Mesenchymal stem cell (in vitro differentiated cells and primary cell): ENCODE measurements at regions not wholly inside any gene's neighbourhood (a gene's known extent, or its start where the extent isn't known, plus 50 kb on each side); places are given as distances from the start of the nearest gene placed in this dataset.

Source experiments
- DNase-seq: peaks from one replicate; pipeline ENCODE4 v3.0.0-alpha.2; 2013
- H2AFZ ChIP-seq: one replicate; pipeline ENCODE4 v1.6.1; 2013; ENCODE audit warnings: low read depth, mild to moderate bottlenecking, control low read depth, inconsistent platforms, low read length, moderate library complexity
- H2AK5ac ChIP-seq: 2 replicates; pipeline ENCODE4 v1.6.1; 2013; ENCODE audit warnings: low read length, moderate library complexity, mild to moderate bottlenecking, inconsistent platforms; ENCODE audit not compliant: severe bottlenecking
- H2BK120ac ChIP-seq: one replicate; pipeline ENCODE4 v1.6.1; 2013; ENCODE audit warnings: low read depth, mild to moderate bottlenecking, inconsistent platforms, low read length, moderate library complexity
- H2BK12ac ChIP-seq, 2 experiments: one replicate each; pipeline ENCODE4 v1.6.1; 2013; ENCODE audit warnings: inconsistent platforms in 2 of 2, low read length in 2 of 2, mild to moderate bottlenecking in 2 of 2, moderate library complexity in 2 of 2, control low read depth in 1 of 2
- H2BK15ac ChIP-seq: one replicate; pipeline ENCODE4 v1.6.1; 2013; ENCODE audit warnings: mild to moderate bottlenecking, low read depth, inconsistent platforms; ENCODE audit not compliant: poor library complexity, severe bottlenecking
- H2BK5ac ChIP-seq: 2 replicates; pipeline ENCODE4 v1.6.1; 2013; ENCODE audit warnings: low read depth, mild to moderate bottlenecking, low read length, control low read depth, inconsistent platforms; ENCODE audit not compliant: poor library complexity, severe bottlenecking
- H3K14ac ChIP-seq, 2 experiments: one replicate each; pipeline ENCODE4 v1.6.1; 2013; ENCODE audit warnings: inconsistent platforms in 2 of 2, low read length in 2 of 2, control low read depth in 1 of 2, mild to moderate bottlenecking in 1 of 2, moderate library complexity in 1 of 2
- H3K18ac ChIP-seq, 2 experiments: one replicate each; pipeline ENCODE4 v1.6.1; 2013; ENCODE audit warnings: inconsistent platforms in 2 of 2, low read length in 2 of 2, control low read depth in 1 of 2, low read depth in 1 of 2, mild to moderate bottlenecking in 1 of 2
- H3K23ac ChIP-seq, 2 experiments: one replicate each; pipeline ENCODE4 v1.6.1; 2013; ENCODE audit warnings: inconsistent platforms in 2 of 2, low read length in 2 of 2, mild to moderate bottlenecking in 2 of 2, moderate library complexity in 2 of 2, control low read depth in 1 of 2
- H3K27ac ChIP-seq: 2 replicates; pipeline ENCODE4 v1.5.1; 2013; ENCODE audit warnings: mild to moderate bottlenecking, moderate library complexity, low read length, control low read depth, inconsistent platforms; ENCODE audit not compliant: poor library complexity, severe bottlenecking
- H3K27me3 ChIP-seq, 2 experiments: 2 replicates each; pipeline versions ENCODE4 v1.6.1 to v1.7.0; 2013; ENCODE audit warnings: low read length in 2 of 2, mild to moderate bottlenecking in 2 of 2, moderate library complexity in 2 of 2, control low read depth in 1 of 2, inconsistent platforms in 1 of 2; ENCODE audit not compliant: control insufficient read depth in 1 of 2, insufficient read depth in 1 of 2
- H3K36me3 ChIP-seq, 2 experiments: 2 replicates each; pipeline versions ENCODE4 v1.6.1 to v1.7.0; 2013; ENCODE audit warnings: low read length in 2 of 2, control low read depth in 1 of 2, inconsistent platforms in 1 of 2, low read depth in 1 of 2, mild to moderate bottlenecking in 1 of 2; ENCODE audit not compliant: insufficient read depth in 2 of 2, control insufficient read depth in 1 of 2
- H3K4ac ChIP-seq, 2 experiments: one replicate each; pipeline ENCODE4 v1.6.1; 2013; ENCODE audit warnings: inconsistent platforms in 2 of 2, low read length in 2 of 2, mild to moderate bottlenecking in 2 of 2, moderate library complexity in 2 of 2, control low read depth in 1 of 2, low read depth in 1 of 2
- H3K4me1 ChIP-seq: 2 replicates; pipeline ENCODE4 v1.6.1; 2013; ENCODE audit warnings: low read depth, low read length, control low read depth; ENCODE audit not compliant: control insufficient read depth, insufficient read depth
- H3K4me2 ChIP-seq: 2 replicates; pipeline ENCODE4 v1.6.1; 2013; ENCODE audit warnings: low read length, mild to moderate bottlenecking, inconsistent platforms; ENCODE audit not compliant: poor library complexity, severe bottlenecking
- H3K4me3 ChIP-seq, 2 experiments: 2 replicates each; pipeline versions ENCODE4 v1.5.1 to v1.7.0; 2013; ENCODE audit warnings: low read length in 2 of 2, mild to moderate bottlenecking in 2 of 2, control low read depth in 1 of 2, low read depth in 1 of 2; ENCODE audit not compliant: insufficient read depth in 1 of 2
- H3K79me1 ChIP-seq: replicated peaks from 2 replicates; pipeline ENCODE4 v1.6.1; 2013; ENCODE audit warnings: mild to moderate bottlenecking, control low read depth, low read length, inconsistent platforms; ENCODE audit not compliant: poor library complexity, severe bottlenecking
- H3K9ac ChIP-seq: 2 replicates; pipeline ENCODE4 v1.7.0; 2013; ENCODE audit warnings: mild to moderate bottlenecking, low read length, moderate library complexity
- H3K9me3 ChIP-seq: 2 replicates; pipeline ENCODE4 v1.7.0; 2013; ENCODE audit warnings: mild to moderate bottlenecking, low read length; ENCODE audit not compliant: control insufficient read depth
- H4K8ac ChIP-seq: one replicate; pipeline ENCODE4 v1.6.1; 2013; ENCODE audit warnings: inconsistent platforms, mild to moderate bottlenecking, low read length, moderate library complexity
- H4K91ac ChIP-seq: one replicate; pipeline ENCODE4 v1.6.1; 2013; ENCODE audit warnings: mild to moderate bottlenecking, low read length, inconsistent platforms
- WGBS: methylation state at CpG from one replicate; pipeline ENCODE4 v1.1.7; 2013; ENCODE audit warnings: mixed read lengths; 5-methylcytosine and 5-hydroxymethylcytosine counted together

DNA sequence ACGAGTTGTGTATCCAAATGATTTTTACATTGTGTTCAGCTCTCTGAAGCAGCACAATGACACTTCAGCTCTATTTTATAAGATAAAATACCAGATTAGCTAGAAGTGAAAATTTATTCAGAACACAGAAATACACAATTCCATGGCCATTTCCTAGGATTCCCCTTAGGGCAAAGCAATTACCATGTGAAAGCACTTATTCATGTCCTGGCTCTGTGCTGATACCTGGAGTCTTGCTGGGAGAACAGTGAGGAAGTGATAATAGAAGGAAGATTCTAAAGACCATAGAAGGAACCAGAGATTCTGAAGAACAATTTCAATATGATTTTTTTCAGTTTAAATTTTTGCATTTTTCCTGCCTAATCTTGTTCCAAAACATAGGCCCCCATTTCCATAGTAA lies 657.4 kb upstream of the ZWINT start:
- Histone ChIP-seq H4K8ac (no peak overlapping the region), H3K27ac (no peak overlapping the region), H3K4me3 (no peak overlapping the region), H3K4ac (no peak overlapping the region), H3K14ac (no peak overlapping the region), H3K27me3 (no peaks in the 10 kb centered on the region), H2AFZ (no peak overlapping the region), H4K91ac (no peak overlapping the region), H3K18ac (no peak overlapping the region), H3K4me1 (no peaks in the 10 kb centered on the region), H3K79me1 (no peaks in the 10 kb centered on the region), H3K9ac (no peak overlapping the region), H2BK15ac (no peak overlapping the region), H2BK5ac (no peak overlapping the region), H3K4me2 (no peak overlapping the region), H2BK120ac (no peak overlapping the region), H3K9me3 (peaks cover 10% of the 10 kb centered on the region), H3K36me3 (no peaks in the 10 kb centered on the region), H3K23ac (no peak overlapping the region), H2BK12ac (no peak overlapping the region), H2AK5ac (no peak overlapping the region)
- no CpG with 5 or more reads among the region's 1 CpG for WGBS
- DNase-seq, result no peak

DNA sequence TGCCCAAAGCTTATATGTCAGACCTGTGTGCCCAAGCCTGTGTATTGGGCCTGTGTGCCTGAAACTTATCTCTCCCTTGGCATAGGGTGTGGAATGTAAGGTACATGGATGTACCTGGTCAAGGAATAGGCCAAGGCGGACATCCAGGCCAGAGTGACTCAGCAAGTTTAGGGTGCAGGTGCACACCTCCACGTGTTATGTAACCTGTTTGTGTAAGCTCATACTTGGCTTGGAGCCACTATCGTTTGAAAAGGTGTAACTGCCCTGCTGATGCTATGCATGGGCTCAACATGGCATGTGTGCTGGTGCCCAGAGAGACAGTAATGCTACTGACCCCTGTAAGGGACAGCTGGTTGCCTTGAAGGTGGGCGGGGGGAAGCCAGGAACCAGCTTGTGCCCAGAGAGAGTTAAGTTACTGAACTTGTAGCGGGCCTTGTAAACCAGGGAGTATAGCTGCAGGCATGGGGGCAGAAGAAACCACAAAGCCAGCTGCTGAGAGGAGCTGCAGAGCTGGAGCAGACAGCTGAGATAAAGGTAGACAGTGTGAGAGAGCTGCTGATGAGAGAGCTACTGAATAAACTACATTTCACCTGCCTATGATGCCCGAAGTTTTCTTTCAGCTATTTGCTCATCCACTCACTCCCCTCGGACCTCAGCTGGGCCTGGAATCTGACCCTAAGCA lies 656.4 kb upstream of the ZWINT start:
- WGBS, result 67% methylated on average over 7 of the region's 7 CpGs
- Histone ChIP-seq H2BK5ac (no peak overlapping the region), H2AK5ac (no peak overlapping the region)

DNA sequence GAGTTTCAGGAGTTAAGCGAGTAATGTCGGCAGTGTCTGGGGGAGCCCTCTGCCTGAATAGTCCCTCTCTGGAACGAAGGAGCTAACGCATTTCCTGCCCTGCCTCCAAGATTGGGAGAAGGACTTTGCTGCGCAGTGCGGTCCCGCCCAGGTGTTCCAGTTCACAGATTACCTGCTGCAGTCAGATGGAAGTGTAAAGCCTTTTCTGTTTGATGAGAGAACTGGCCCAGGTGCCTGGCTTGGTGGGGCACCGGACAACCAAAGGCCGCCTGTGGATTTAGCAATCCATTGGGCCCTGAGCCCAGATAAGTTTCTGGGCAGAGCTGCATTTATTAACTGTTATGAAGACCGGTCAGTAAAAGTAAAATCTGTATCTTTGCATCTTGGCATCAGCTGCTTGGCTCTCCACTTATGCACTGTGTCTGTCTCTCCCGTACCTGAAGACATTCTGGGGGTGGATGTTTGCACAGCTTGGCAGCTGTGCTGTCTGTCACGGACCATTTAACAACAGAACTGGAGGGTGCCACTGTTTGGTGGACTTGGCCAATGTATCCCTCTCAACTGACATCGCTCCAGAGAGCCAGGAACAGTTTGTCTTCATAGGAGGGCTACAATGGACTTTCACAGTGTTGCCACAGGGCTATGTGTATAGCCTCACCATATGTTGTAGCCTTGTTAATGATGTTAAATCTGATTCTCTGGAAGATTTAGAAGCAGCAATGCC lies 654.7 kb upstream of the ZWINT start:
- no peak for DNase-seq
- H3K4ac ChIP-seq, result no peak overlapping the region
- no peak overlapping the region for H3K27ac ChIP-seq
- H3K14ac ChIP-seq, result no peak overlapping the region
- no peaks in the 10 kb centered on the region for H3K27me3 ChIP-seq
- no peak overlapping the region for H2BK12ac ChIP-seq
- no peak overlapping the region for H4K8ac ChIP-seq
- no peak overlapping the region for H4K91ac ChIP-seq
- no peak overlapping the region for H2AFZ ChIP-seq
- H3K4me1 ChIP-seq, result no peaks in the 10 kb centered on the region
- no peaks in the 10 kb centered on the region for H3K36me3 ChIP-seq
- H3K23ac ChIP-seq, result no peak overlapping the region
- H3K79me1 ChIP-seq, result no peaks in the 10 kb centered on the region
- no peak overlapping the region for H3K4me3 ChIP-seq
- peaks cover 7% of the 10 kb centered on the region for H3K9me3 ChIP-seq
- H2BK15ac ChIP-seq, result no peak overlapping the region
- no peak overlapping the region for H3K4me2 ChIP-seq
- no peak overlapping the region for H2BK5ac ChIP-seq
- no peak overlapping the region for H2BK120ac ChIP-seq
- H3K9ac ChIP-seq, result no peak overlapping the region
- no peak overlapping the region for H2AK5ac ChIP-seq
- WGBS, result 88% methylated on average over 13 of the region's 13 CpGs
- no peak overlapping the region for H3K18ac ChIP-seq

More for the DNA sequence above, 656.4 kb upstream of the ZWINT start:
- Histone ChIP-seq H3K9me3 (peaks cover 10% of the 10 kb centered on the region), H3K18ac (no peak overlapping the region), H3K4me2 (no peak overlapping the region), H3K79me1 (no peaks in the 10 kb centered on the region), H3K4ac (no peak overlapping the region), H3K9ac (no peak overlapping the region), H3K27ac (no peak overlapping the region), H3K4me3 (no peak overlapping the region), H2BK12ac (no peak overlapping the region), H3K4me1 (no peaks in the 10 kb centered on the region), H3K27me3 (no peaks in the 10 kb centered on the region), H3K14ac (no peak overlapping the region), H4K91ac (no peak overlapping the region), H2AFZ (no peak overlapping the region), H3K36me3 (no peaks in the 10 kb centered on the region), H2BK120ac (no peak overlapping the region), H4K8ac (no peak overlapping the region), H2BK15ac (no peak overlapping the region), H3K23ac (no peak overlapping the region)
- no peak for DNase-seq

DNA sequence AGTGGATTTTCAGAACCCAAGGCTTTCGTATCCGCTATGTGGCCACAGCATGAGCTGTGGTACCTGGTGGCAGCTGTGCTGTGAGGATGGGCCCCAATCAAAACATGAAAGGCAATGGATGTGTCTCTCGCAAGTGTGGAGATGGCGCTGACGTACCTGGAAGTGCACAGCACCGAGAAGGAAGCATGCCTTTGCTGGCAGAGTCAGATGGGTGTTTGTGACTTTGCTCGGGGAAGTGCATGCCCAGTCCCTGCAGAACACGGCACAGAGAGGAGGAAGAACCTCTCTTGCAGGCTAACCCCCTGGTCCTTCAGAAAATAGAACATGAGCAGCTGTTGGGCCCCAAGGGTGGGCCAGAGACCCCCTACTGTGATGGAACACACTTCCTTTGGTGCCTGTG lies 654.1 kb upstream of the ZWINT start:
- no peak for DNase-seq
- Histone ChIP-seq H3K18ac (no peak overlapping the region), H2BK15ac (no peak overlapping the region), H4K91ac (no peak overlapping the region), H2BK12ac (no peak overlapping the region), H3K14ac (no peak overlapping the region), H3K27ac (no peak overlapping the region), H3K4me1 (no peaks in the 10 kb centered on the region), H3K4me3 (no peak overlapping the region), H4K8ac (no peak overlapping the region), H2AFZ (no peak overlapping the region), H3K36me3 (no peaks in the 10 kb centered on the region), H3K9ac (no peak overlapping the region), H3K4me2 (no peak overlapping the region), H2BK120ac (no peak overlapping the region), H2AK5ac (no peak overlapping the region), H3K79me1 (no peaks in the 10 kb centered on the region), H2BK5ac (no peak overlapping the region), H3K23ac (no peak overlapping the region), H3K9me3 (peaks cover 12% of the 10 kb centered on the region), H3K4ac (no peak overlapping the region), H3K27me3 (no peaks in the 10 kb centered on the region)
- WGBS, result 78% methylated on average over 8 of the region's 8 CpGs
